Muscle layer of duodenum (tissue), 2 donors: ENCODE measurements at regions not wholly inside any gene's neighbourhood (a gene's known extent, or its start where the extent isn't known, plus 50 kb on each side); places are given as distances from the start of the nearest gene placed in this dataset.

Experiments
- H3K27ac ChIP-seq: one replicate; pipeline ENCODE4 v1.7.0; 2013; ENCODE audit warnings: mild to moderate bottlenecking, low read length
- H3K27me3 ChIP-seq: one replicate; pipeline ENCODE4 v1.7.0; 2013; ENCODE audit warnings: low read depth, mild to moderate bottlenecking, control low read depth, low read length
- H3K36me3 ChIP-seq, 2 donors: one replicate each; pipeline ENCODE4 v1.7.0; 2013; ENCODE audit warnings: low read length in 2 of 2, control low read depth in 1 of 2, mild to moderate bottlenecking in 1 of 2; ENCODE audit not compliant: insufficient read depth in 2 of 2, control insufficient read depth in 1 of 2
- H3K4me1 ChIP-seq, 2 donors: one replicate each; pipeline ENCODE4 v1.7.0; 2013; ENCODE audit warnings: low read length in 2 of 2, mild to moderate bottlenecking in 2 of 2, control low read depth in 1 of 2, moderate library complexity in 1 of 2; ENCODE audit not compliant: insufficient read depth in 2 of 2, control insufficient read depth in 1 of 2
- H3K4me3 ChIP-seq, 2 donors: one replicate each; pipeline ENCODE4 v1.7.0; 2013; ENCODE audit warnings: low read length in 2 of 2, low read depth in 1 of 2, mild to moderate bottlenecking in 1 of 2
- H3K9me3 ChIP-seq, 2 donors: one replicate each; pipeline ENCODE4 v1.7.0; 2013; ENCODE audit warnings: low read length in 2 of 2, control low read depth in 1 of 2, mild to moderate bottlenecking in 1 of 2; ENCODE audit not compliant: control insufficient read depth in 1 of 2
- donor health status: healthy.

DNA sequence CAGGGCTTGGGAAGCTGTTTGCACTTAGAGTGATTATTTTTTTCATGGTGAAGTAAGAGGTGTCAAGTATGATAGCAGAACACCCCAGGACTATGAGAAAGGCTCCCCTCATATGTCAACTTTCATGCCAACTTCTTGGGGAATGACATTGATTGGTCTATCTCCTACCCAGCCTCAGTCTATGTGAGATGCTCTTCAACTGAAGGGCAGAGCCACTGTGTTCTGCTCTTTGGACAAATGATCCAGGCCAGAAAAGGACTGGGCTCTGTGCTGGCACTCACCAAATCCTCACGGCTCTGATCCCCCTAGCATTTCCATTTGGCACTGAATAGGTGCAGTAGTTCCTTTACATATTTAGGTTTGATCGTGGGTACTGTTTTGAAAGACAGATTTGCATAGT is 151.1 kb downstream of the DMRT2 start:
- Histone ChIP-seq H3K27ac (no peak overlapping the region), H3K36me3 (no peaks in the 10 kb centered on the region), H3K4me3 (no peak overlapping the region), H3K27me3 (no peaks in the 10 kb centered on the region), H3K4me1 (no peaks in the 10 kb centered on the region), H3K9me3 (no peaks in the 10 kb centered on the region)

DNA sequence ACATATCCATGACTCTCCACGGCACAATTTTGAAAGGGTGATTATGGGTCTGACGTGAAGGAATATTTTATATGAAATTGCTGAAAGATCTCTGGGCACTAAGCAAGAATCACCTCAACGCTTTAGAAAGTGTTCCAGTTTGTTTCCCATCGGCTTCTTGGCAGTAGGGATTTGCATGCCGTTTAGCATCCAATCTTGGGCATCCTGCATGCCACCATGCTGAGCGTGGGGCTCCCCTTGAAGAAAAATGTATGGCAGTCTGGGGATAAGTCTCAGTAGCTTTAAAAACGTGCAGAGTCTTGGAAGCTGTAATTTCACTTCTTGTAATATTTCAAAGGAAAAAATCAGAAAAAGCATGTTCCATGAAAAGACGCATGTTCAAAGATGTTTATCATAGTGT is 151.7 kb downstream of the DMRT2 start:
- H3K9me3 ChIP-seq: no peaks in the 10 kb centered on the region
- H3K27ac ChIP-seq: no peak overlapping the region
- H3K4me1 ChIP-seq: no peaks in the 10 kb centered on the region
- H3K4me3 ChIP-seq: no peak overlapping the region
- no peaks in the 10 kb centered on the region for H3K36me3 ChIP-seq
- H3K27me3 ChIP-seq: no peaks in the 10 kb centered on the region

DNA sequence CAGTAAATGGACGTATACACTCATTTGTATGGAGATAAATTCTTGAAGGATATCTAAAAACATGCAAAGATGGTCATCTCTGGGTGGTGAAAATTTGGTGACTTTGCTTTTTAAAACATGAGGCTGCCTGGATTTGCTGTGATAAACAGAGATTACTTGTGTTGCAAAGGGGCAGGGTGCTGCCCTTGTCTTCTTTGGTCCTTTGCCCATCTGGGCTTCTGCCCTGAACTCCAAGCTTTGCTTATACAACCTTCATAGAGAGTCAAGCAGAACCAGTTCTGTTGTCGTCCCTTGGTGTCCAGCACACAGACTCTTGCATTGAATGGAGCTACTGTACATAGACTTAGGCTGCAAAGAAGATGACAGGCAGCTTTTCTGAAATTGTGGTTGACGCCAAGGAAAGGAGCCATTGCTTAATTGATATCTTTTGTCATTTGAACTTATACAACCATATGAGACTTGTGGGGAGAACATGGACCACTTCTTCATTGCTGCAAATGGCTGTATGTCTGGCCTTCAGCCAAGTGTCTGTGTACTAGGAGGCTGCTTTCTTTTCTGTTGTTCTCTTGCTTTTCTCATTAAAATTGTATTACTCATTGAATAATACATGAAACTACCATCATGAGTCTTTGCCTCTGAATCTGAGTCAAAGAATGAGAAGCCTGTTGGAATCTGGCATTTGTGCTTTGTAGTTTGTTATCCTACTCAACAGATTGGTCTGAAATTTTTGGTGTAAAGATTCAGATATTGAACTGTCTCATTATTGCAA is 152.5 kb downstream of the DMRT2 start:
- no peak overlapping the region for H3K4me3 ChIP-seq
- no peaks in the 10 kb centered on the region for H3K27me3 ChIP-seq
- H3K27ac ChIP-seq: no peak overlapping the region
- H3K9me3 ChIP-seq: no peaks in the 10 kb centered on the region
- H3K36me3 ChIP-seq: no peaks in the 10 kb centered on the region
- no peaks in the 10 kb centered on the region for H3K4me1 ChIP-seq

DNA sequence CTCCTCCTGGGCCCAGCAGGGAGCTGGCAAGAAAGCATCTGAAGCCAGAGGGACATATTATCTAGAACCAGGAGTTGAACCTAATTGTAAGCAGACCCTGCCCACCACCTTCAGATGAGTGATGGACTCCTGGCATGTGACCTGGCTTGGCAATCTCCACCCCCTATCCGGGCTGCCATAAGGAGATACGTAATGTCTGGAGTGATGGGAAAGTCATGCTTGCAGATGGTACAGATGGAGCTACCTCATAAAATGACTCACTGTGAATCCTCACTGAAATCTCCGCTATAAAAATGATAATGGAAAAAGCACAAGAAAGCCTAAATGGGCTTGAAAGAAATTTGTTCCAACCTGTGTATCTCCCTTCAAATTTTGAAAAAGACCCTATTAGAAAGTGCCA is 157.5 kb downstream of the DMRT2 start:
- Histone ChIP-seq H3K4me1 (no peaks in the 10 kb centered on the region), H3K4me3 (no peak overlapping the region), H3K36me3 (no peaks in the 10 kb centered on the region), H3K27ac (no peak overlapping the region), H3K9me3 (peaks cover 0 to 9% of the 10 kb centered on the region in 2 donors), H3K27me3 (no peaks in the 10 kb centered on the region)

DNA sequence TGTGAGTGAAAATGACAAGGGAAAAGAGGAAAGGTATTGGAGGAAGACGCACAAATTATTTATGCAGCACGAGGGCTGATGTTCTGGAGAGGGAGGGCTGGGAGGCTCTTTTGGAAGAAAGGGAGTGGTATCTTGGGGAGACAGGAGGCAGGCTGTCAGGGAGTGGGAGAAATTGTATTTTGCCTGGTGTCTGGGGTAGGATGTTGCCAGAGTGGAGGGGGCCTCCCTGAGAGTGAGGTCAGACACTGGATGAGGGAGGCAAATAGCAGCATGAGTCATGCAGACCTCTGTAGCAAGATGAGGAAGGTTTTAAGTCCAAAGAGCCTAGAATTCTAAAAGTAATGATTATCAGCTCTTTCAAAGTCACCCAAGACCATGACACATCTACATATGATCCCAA is 158.0 kb downstream of the DMRT2 start:
- Histone ChIP-seq H3K27ac (no peak overlapping the region), H3K36me3 (no peaks in the 10 kb centered on the region), H3K4me3 (no peak overlapping the region), H3K4me1 (no peaks in the 10 kb centered on the region), H3K27me3 (no peaks in the 10 kb centered on the region), H3K9me3 (peaks cover 0 to 9% of the 10 kb centered on the region in 2 donors)

DNA sequence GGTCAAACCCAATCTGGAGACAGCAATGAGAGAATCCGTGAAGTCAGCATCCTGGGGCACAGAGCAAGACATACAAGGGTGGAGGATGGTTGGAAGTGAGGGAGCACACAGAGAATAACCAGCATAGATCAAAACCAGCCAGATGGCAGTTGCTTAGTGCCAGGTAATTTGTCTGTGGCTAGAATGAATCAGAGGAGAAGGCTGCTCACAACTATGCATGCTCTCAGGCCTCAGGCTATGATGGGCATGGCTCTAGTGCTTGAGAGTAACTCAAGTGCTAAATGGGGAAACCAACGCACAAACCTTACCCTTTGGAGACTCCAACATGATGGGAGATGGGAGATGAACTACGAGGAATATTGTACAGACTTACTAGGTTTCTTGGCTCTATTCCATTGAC is 160.8 kb downstream of the DMRT2 start:
- H3K4me3 ChIP-seq: no peak overlapping the region

DNA sequence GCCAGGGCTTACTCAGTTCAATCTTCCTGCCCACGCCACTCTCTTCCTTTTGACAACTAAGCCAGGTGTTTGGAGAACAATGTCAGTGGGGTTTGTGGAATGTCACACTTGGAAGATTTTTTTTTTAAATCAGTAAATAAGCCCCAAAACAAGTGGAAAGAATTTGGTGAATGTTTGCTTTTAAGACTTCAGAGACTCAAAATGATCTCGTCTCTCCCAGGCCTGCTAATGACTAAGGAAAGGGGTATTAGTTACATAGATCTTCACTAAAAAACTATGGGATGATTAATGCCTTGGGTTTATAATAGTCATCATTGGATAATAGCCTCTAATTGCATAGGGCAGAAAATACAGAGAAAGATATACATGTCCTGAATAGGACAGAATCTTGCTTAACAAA is 166.4 kb downstream of the DMRT2 start:
- no peaks in the 10 kb centered on the region for H3K9me3 ChIP-seq
- no peak overlapping the region for H3K27ac ChIP-seq
- H3K4me1 ChIP-seq: no peaks in the 10 kb centered on the region
- H3K4me3 ChIP-seq: no peak overlapping the region
- no peaks in the 10 kb centered on the region for H3K27me3 ChIP-seq
- H3K36me3 ChIP-seq: no peaks in the 10 kb centered on the region

More for the DNA sequence above, 160.8 kb downstream of the DMRT2 start:
- no peaks in the 10 kb centered on the region for H3K4me1 ChIP-seq
- no peak overlapping the region for H3K27ac ChIP-seq
- H3K36me3 ChIP-seq: no peaks in the 10 kb centered on the region
- H3K9me3 ChIP-seq: peaks cover 0 to 9% of the 10 kb centered on the region in 2 donors
- no peaks in the 10 kb centered on the region for H3K27me3 ChIP-seq

DNA sequence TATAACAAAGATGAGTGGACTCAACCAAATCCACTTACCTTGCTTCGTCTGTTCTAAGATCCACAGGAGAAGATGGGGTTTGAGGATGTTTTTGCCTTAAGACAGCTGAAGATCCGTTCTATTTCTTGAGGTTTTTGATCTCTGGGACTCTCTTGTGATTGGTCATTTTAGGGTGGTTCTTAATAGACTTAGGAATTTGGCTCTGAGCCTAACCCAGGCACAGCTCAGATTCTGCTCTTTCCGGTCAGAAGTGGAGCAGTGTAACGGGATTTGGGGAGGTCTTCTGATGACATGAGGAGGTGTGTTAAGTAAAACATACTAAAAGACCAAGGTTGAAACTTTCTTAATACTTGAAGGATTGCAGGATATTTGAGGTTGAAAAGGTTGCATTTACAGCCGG is 166.9 kb downstream of the DMRT2 start:
- H3K27me3 ChIP-seq: no peaks in the 10 kb centered on the region
- no peak overlapping the region for H3K27ac ChIP-seq
- no peaks in the 10 kb centered on the region for H3K36me3 ChIP-seq
- H3K4me1 ChIP-seq: no peaks in the 10 kb centered on the region
- H3K4me3 ChIP-seq: no peak overlapping the region
- no peaks in the 10 kb centered on the region for H3K9me3 ChIP-seq

DNA sequence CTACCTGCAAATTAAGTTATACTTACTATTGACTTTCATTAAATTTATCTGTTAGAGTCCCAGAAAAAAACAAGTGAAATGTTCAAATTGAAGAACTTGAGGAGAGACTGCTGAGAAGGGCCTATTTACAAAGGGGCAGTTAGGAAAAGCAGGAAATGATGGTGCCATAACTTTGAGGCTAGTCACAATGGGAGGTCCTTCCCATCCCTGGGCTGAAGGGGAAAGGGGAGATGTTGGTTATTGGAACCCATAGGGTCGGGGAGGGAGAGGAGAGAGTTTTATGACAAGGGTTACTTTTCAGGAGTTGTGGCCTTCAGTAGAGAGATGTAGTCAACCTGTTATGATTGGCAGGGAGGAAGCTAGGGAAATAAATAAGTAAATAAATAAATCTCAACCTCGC is 169.1 kb downstream of the DMRT2 start:
- Histone ChIP-seq H3K4me1 (no peaks in the 10 kb centered on the region), H3K4me3 (no peak overlapping the region), H3K27me3 (no peaks in the 10 kb centered on the region), H3K27ac (no peak overlapping the region), H3K9me3 (no peaks in the 10 kb centered on the region), H3K36me3 (no peaks in the 10 kb centered on the region)

DNA sequence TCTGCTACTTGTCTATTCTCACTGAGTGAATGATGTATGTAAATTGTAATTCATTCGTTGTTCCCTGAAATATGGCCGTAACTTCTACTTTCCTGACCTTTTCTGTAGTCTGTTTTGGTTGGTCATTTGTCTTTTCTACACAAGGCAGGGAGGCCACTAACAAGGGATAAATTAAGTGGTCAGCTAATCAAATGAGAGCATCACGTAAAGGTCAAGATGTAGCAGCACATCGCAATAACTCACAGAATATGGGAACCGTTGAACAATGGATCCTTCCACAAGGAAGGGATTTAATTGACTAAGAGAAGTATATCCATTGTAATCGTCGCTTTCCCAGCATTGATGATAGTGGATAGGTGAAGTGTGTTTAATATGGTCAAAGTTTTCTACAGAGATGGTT is 171.1 kb downstream of the DMRT2 start:
- H3K27ac ChIP-seq: no peak overlapping the region
- no peaks in the 10 kb centered on the region for H3K36me3 ChIP-seq
- H3K27me3 ChIP-seq: no peaks in the 10 kb centered on the region
- H3K9me3 ChIP-seq: no peaks in the 10 kb centered on the region
- H3K4me3 ChIP-seq: no peak overlapping the region
- H3K4me1 ChIP-seq: no peaks in the 10 kb centered on the region

DNA sequence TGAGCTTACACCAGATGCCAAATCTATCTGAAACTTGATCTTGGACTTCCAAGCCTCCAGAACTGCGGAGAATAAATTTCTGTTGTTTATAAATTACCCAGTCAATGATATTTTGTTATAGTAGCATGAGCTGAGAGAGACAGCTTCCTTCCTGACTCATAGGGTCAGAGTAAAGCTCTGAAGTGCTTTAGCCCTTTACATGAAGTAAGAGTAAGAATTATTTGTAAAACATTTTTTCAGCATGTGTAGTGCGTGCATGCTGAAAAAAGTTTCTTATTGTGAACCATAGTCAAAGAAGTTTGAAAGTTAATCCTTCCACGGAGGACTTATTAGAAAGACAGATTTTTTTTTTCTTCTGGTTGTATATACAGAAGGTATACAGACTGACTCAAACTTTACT is 172.4 kb downstream of the DMRT2 start:
- H3K27ac ChIP-seq: no peak overlapping the region
- no peaks in the 10 kb centered on the region for H3K4me1 ChIP-seq
- no peaks in the 10 kb centered on the region for H3K9me3 ChIP-seq
- H3K4me3 ChIP-seq: no peak overlapping the region
- no peaks in the 10 kb centered on the region for H3K27me3 ChIP-seq
- H3K36me3 ChIP-seq: no peaks in the 10 kb centered on the region
